ENCODE measurements at regions not wholly inside any gene's neighbourhood (a gene's known extent, or its start where the extent isn't known, plus 50 kb on each side); places are given as distances from the start of the nearest gene placed in this dataset.

- ATAC-seq (no peak), DNase-seq (no peak)
- Histone ChIP-seq H3K27ac (no peak overlapping the region), H3K36me3 (no peaks in the 10 kb centered on the region), H3K4me3 (no peak overlapping the region), H3K4me1 (no peaks in the 10 kb centered on the region), H3K9me3 (no peaks in the 10 kb centered on the region), H3K27me3 (no peaks in the 10 kb centered on the region)
- no peak for TF ChIP-seq CTCF (IDR thresholded peaks at IDR 0.05)
- TF ChIP-seq POLR2A (IDR thresholded peaks at IDR 0.05): no peak
- intact Hi-C loops (cut with DNase I): no loop called here
- WGBS, 4 donors: 59 to 65% (median 60%) methylated on average over 6 of the region's 6 CpGs
These were observed 543.3 kb upstream of the MAP3K7 start for GRCh38 chr6:91130126-91130525.

- intact Hi-C loops (cut with DNase I): no loop called here
- no peak for ATAC-seq
- Histone ChIP-seq H3K36me3 (no peaks in the 10 kb centered on the region), H3K27me3 (no peaks in the 10 kb centered on the region), H3K27ac (no peak overlapping the region), H3K9me3 (no peaks in the 10 kb centered on the region), H3K4me3 (no peak overlapping the region), H3K4me1 (no peaks in the 10 kb centered on the region)
- DNase-seq: no peak
- TF ChIP-seq CTCF (IDR thresholded peaks at IDR 0.05) (no peak), POLR2A (IDR thresholded peaks at IDR 0.05) (no peak)
These were observed 540.9 kb upstream of the MAP3K7 start for GRCh38 chr6:91127752-91128151.

- DNase-seq: no peak
- intact Hi-C loops (cut with DNase I): no loop called here
These were observed 540.0 kb upstream of the MAP3K7 start for GRCh38 chr6:91126876-91127275.

GRCh38 chr6:91117550-91117949 lies 530.7 kb upstream of the MAP3K7 start:
- DNase-seq: no peak
- Histone ChIP-seq H3K36me3 (no peaks in the 10 kb centered on the region), H3K4me3 (no peak overlapping the region), H3K27me3 (peaks cover 0 to 5% (median 0%) of the 10 kb centered on the region in 9 donors), H3K9me3 (no peaks in the 10 kb centered on the region), H3K27ac (no peak overlapping the region), H3K4me1 (no peaks in the 10 kb centered on the region)
- intact Hi-C loops (cut with DNase I): no loop called here
- TF ChIP-seq CTCF (IDR thresholded peaks at IDR 0.05) (no peak), POLR2A (IDR thresholded peaks at IDR 0.05) (no peak)
- no peak for ATAC-seq

More at GRCh38 chr6:91126876-91127275, 540.0 kb upstream of the MAP3K7 start:
- ATAC-seq: no peak
- Histone ChIP-seq H3K4me3 (no peak overlapping the region), H3K9me3 (no peaks in the 10 kb centered on the region), H3K4me1 (no peaks in the 10 kb centered on the region), H3K36me3 (no peaks in the 10 kb centered on the region), H3K27ac (no peak overlapping the region), H3K27me3 (no peaks in the 10 kb centered on the region)
- TF ChIP-seq CTCF (IDR thresholded peaks at IDR 0.05) (no peak), POLR2A (IDR thresholded peaks at IDR 0.05) (no peak)
- 87 to 93% (median 92%) methylated on average over 5 of the region's 5 CpGs for WGBS, 4 donors
